ENCODE measurements at regions not wholly inside any gene's neighbourhood (a gene's known extent, or its start where the extent isn't known, plus 50 kb on each side); places are given as distances from the start of the nearest gene placed in this dataset.

GRCh38 chr14:104296388-104297312, 158.3 kb downstream of the KIF26A start:
- TF ChIP-seq GATA2 (IDR thresholded peaks at IDR 0.05; ENCODE audit: low read depth, low read length): no peak
- no peak for TF ChIP-seq GATA3 (IDR thresholded peaks at IDR 0.05; ENCODE audit: low read depth, low read length)

DNA sequence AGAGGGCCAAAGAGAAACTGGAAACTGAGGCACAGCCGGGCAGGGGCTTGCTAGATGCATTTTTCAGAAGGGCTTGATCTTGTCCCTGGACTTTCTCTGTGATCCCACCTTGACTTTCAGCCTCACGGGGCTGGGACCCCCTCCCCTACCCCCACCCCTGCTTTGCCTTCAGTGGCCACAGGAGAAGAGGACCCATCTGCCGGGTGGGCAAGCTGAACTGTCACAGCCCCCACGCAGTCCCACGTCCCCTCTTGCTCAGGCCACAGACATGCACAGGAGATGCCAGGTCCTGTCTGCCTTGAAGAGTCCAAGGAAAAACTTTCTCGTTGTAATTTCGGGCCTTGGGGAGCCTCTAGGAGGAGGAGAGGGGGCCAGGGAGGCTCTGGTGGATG, 158.9 kb downstream of the KIF26A start:
- no peak for TF ChIP-seq GATA2 (IDR thresholded peaks at IDR 0.05; ENCODE audit: low read depth, low read length)
- no peak for TF ChIP-seq GATA3 (IDR thresholded peaks at IDR 0.05; ENCODE audit: low read depth, low read length)

DNA sequence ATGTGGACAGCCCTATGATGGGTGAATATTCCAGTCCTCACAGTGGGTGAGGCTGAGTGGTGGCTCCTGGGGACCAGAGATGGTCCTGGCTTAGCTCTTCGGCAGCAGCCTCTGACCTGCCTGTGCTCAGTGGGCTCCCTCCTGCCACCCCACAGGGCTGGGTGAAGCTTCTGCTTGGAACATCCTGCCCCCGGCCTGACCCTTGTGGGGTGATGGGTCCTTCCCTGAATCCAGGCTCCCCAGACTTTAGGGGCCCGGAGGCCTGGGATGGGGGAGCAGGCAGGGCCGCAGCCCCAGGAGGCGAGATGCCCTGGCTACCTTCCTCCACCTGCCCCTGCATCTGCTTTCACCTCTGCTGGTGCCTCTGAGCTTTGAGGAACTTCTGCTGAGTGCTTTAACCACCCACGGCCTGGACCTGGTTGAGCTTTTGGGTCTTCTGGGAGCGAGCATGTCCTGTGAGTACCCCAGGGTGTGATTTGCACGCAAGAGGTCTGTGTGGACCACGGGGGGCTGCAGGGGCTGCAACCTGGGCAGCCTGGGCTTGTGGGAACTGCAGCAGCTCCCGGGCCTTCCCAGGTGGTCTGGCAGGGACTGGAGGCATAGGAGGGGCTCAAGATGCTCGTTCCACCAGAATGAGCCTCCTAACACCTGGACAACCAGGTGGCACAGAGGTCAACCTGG, 159.5 kb downstream of the KIF26A start:
- no peak for TF ChIP-seq GATA3 (IDR thresholded peaks at IDR 0.05; ENCODE audit: low read depth, low read length)
- no peak for TF ChIP-seq GATA2 (IDR thresholded peaks at IDR 0.05; ENCODE audit: low read depth, low read length)

DNA sequence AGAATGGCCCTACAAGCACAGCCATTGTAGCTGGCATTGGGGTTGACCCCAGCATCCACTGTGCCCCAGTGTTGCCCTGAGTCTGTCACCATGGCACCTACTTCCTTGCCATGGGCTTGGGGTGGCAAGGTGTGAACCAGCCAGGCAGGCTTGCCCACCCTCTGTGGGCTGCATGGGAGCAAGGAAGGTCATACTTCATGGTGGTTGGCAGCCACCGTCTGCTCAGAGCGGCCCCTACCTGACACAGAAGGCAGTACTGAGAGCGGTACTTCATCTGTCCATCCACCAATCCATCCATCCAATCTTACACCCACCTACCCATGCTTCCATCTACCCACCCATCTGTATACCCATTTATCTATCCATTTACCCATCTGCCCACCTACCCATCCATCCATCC, 160.1 kb downstream of the KIF26A start:
- TF ChIP-seq GATA2 (IDR thresholded peaks at IDR 0.05; ENCODE audit: low read depth, low read length): no peak
- TF ChIP-seq GATA3 (IDR thresholded peaks at IDR 0.05; ENCODE audit: low read depth, low read length): no peak

GRCh38 chr14:104299993-104300761, 161.8 kb downstream of the KIF26A start:
- no peak for TF ChIP-seq GATA3 (IDR thresholded peaks at IDR 0.05; ENCODE audit: low read depth, low read length)
- TF ChIP-seq GATA2 (IDR thresholded peaks at IDR 0.05; ENCODE audit: low read depth, low read length): no peak

DNA sequence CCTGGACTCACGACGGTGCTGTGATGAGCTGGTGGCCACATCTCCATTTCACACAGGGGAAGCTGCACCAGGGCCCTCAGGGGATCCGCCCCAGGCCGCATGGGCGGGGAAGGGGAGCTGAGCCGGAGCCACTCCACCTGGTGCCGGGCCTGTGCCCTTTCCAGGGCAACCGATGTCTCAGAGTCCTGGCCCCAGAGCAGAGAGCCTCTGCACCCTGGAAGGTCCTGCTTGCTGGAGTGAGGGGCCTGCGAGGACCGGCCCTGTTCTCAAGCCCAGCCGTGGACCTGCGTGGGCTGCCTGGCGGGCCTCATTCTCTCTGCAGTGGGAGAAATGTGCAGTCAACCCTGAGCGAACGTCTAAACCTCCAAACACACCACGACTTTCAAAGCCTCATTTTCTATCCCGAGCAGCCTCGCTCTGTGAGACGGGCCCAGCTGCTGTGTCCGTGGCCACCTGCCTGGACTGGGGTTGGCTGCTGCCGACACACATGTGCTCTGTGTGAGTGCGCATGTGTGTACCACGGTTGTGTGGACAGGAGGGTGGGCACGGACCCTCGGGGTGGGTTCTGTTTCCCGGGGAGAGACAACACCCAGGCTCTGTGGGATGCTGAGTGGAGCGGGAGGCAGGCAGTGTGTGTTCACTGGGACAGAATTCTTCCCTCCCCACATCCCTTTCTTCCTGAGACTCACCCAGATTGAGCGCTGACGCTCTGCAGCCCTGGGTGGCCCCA, 163.5 kb downstream of the KIF26A start:
- no peak for TF ChIP-seq GATA2 (IDR thresholded peaks at IDR 0.05; ENCODE audit: low read depth, low read length)
- no peak for TF ChIP-seq GATA3 (IDR thresholded peaks at IDR 0.05; ENCODE audit: low read depth, low read length)

DNA sequence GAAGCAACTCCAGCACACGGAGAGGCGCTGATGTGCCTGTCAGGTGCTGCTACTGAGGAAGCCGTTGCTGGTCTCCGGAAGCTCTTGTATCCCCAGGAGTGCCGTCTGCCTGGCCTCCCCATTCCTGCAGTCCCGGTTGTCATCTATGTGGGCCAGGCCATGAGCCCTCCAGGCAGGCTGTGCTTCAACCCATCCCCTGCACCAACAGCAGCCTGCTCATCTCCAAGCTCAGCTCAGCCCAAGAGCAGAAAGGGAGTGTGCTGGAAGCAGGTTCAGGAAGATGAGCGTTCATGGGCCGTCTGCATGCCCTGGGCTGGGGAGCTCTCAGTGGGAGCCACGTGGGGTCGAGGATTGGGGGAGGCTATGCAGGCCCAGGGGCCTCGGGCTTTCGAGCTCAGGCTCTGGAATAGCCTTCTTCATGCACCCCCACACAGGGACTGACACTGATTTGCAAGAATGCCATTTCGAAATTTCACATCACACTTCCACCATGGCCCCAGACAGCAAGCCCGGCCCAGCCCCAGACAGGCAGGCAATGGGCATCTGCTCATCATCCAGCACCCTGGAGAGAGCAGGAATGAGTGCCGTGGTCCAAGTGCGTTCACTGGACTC, 164.5 kb downstream of the KIF26A start:
- TF ChIP-seq GATA2 (IDR thresholded peaks at IDR 0.05; ENCODE audit: low read depth, low read length) (no peak), GATA3 (IDR thresholded peaks at IDR 0.05; ENCODE audit: low read depth, low read length) (no peak)

- no peak for TF ChIP-seq GATA2 (IDR thresholded peaks at IDR 0.05; ENCODE audit: low read depth, low read length)
- TF ChIP-seq GATA3 (IDR thresholded peaks at IDR 0.05; ENCODE audit: low read depth, low read length): no peak
Observed at GRCh38 chr14:104303705-104304425, 165.5 kb downstream of the KIF26A start.

DNA sequence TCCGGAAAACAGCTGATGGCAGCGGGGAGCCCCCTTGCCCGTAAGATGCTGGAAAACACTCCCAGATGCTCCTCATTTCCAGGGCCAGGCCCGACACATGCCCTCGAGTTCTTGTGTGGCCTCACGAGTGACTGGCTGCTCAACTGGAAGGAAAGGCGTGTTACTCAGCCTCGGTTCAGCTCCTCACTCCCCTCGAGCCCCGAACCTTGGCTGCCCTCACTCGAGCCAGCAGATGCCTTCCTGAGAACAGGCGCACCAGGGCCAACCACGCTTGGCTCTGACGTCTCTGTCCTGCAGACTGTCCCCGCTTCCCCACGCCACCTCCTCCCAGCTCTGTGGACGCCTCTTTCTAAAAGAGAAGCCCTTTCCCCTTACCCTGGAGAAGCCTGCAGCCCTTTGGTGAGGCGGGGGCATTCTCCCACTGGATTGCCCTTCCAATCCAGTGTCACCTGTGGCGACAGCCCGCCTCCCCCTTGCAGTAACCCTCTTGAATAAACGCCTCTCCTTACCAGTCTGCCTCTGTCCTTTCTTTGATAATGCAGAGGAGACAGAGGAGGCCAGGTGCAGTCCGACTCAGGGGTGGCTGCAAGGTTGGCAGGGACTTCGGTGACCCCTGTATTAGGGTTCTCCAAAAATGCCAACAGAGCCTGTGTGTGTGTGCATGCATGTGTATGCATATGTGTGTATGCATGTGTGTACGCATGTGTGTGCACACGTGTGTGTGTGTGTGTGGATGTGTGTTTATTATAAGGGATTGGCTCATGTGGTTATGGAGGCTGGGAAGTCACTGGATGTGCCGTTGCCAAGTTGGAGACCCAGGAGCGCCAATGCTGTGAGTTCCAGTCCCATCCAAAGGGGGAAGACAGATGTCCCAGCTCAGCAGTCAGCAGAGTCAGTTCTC, 166.3 kb downstream of the KIF26A start:
- TF ChIP-seq GATA2 (IDR thresholded peaks at IDR 0.05; ENCODE audit: low read depth, low read length) (no peak), GATA3 (IDR thresholded peaks at IDR 0.05; ENCODE audit: low read depth, low read length) (no peak)

DNA sequence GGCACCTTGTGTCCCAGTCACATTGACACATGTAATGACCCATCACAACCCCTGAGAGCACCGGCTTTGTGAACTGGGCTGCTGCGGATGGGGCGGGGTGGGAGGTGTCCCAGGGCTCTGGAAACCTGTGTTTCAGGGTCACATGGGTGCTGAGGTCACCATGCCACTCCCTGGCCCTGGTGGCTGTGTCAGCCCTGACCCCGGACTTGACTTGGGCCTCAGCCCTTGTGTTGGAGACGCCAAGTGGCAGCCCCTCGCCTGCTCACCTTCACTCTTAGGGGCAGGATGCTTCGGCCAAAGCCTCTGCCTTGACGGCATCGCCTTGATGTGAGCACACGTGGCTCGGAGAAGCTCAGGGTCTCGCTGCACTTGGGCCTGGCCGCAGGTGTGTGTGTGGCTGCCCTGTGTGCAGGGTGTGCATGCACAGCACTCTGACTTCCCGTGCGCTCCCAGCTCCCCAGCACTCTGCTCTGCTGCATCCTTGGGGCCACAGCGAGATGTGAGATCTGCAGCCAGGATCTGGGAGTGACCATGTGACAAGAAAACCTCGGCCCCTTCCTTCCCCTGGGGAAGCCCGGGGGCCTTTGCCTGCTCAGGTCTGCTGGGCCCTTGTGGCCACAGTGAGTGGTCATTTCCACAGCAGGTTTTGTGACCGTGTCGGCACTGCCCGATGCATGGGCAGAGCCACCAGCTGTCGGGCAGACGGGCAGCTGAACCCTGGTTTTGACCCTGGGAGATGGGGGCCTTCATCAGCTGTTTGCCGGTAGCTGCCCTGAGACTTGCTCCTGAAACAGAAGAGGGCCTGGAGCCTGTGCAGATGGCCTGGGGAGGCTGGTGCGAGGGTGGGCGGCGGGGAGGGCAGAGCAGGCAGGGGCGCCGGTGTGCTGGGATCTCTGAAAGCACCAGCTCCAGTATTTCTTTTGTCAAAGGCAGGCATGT, 167.4 kb downstream of the KIF26A start:
- TF ChIP-seq GATA3 (IDR thresholded peaks at IDR 0.05; ENCODE audit: low read depth, low read length): no peak
- TF ChIP-seq GATA2 (IDR thresholded peaks at IDR 0.05; ENCODE audit: low read depth, low read length): no peak
